ENCODE measurements at regions not wholly inside any gene's neighbourhood (a gene's known extent, or its start where the extent isn't known, plus 50 kb on each side); places are given as distances from the start of the nearest gene placed in this dataset.

- no peak for TF ChIP-seq CTCF (IDR thresholded peaks at IDR 0.05)
- TF ChIP-seq POLR2AphosphoS5 (IDR thresholded peaks at IDR 0.05), result no peak
- TF ChIP-seq EP300 (IDR thresholded peaks at IDR 0.05), result no peak
Observed at GRCh38 chr4:153082322-153083301, 121.6 kb upstream of the TRIM2 start.

Measured in upper lobe of left lung (tissue), 4 donors.